ENCODE measurements at regions not wholly inside any gene's neighbourhood (a gene's known extent, or its start where the extent isn't known, plus 50 kb on each side); places are given as distances from the start of the nearest gene placed in this dataset.

DNA sequence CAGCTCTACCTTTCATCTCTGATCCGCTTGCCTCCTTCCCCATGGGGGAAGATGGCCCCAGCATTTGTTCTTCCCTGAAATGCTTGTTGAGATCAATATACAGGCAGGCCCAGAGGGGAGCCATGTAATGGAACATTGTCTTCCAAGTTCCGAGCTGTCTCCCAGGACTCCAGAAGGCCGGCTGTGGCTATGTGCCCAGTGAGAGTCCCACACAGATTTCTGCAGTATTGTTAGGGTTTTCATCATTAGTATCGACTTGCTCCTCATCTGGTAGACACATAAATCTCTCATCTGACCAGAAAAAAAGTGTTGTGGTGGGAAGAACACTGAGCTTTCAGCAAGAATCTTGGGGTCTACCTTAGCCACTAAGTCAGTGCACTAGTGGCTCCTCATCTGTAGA is 163.4 kb downstream of the TRIM29 start:
- intact Hi-C loops (cut with DNase I), result no loop called here
- H3K4me1 ChIP-seq, result peaks cover 0 to 15% (median 0%) of the 10 kb centered on the region in 12 donors
- DNase-seq (peak in 1 of 5 donors; percentile 48), ATAC-seq (peak in 1 of 4 donors; percentile 51)
- H3K27ac ChIP-seq, result peak overlapping the region in 1 of 12 donors; percentile 30
- no peaks in the 10 kb centered on the region for H3K36me3 ChIP-seq
- no peak overlapping the region for H3K4me3 ChIP-seq
- H3K9me3 ChIP-seq, result no peaks in the 10 kb centered on the region
- TF ChIP-seq POLR2A (IDR thresholded peaks at IDR 0.05), result no peak
- TF ChIP-seq, protein P1, sequence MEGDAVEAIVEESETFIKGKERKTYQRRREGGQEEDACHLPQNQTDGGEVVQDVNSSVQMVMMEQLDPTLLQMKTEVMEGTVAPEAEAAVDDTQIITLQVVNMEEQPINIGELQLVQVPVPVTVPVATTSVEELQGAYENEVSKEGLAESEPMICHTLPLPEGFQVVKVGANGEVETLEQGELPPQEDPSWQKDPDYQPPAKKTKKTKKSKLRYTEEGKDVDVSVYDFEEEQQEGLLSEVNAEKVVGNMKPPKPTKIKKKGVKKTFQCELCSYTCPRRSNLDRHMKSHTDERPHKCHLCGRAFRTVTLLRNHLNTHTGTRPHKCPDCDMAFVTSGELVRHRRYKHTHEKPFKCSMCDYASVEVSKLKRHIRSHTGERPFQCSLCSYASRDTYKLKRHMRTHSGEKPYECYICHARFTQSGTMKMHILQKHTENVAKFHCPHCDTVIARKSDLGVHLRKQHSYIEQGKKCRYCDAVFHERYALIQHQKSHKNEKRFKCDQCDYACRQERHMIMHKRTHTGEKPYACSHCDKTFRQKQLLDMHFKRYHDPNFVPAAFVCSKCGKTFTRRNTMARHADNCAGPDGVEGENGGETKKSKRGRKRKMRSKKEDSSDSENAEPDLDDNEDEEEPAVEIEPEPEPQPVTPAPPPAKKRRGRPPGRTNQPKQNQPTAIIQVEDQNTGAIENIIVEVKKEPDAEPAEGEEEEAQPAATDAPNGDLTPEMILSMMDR (IDR thresholded peaks at IDR 0.05), result no peak
- peaks cover 0 to 22% (median 0%) of the 10 kb centered on the region in 9 donors for H3K27me3 ChIP-seq
- WGBS, 4 donors, result 67 to 76% (median 73%) methylated on average over 4 of the region's 4 CpGs

DNA sequence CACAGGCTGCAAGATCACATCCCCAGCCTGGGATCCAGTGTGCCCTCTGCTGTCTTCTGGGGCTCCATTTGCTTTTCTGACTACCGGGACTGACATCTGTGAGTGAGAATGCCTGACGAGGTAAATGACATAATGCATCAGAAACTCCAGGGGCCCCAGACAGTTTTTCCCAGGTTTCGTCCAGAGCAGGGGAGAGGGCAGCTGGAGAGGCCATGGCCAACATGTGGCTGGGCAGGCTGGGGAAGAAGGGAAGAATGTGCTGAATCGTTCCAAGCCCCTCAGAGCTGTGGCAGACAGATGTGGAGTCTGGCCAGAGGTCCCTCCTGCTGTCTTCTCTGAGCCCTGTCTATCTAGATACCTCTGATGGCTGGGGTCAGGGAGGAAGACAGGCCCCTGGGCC is 163.9 kb downstream of the TRIM29 start:
- ATAC-seq, result no peak
- no peaks in the 10 kb centered on the region for H3K9me3 ChIP-seq

GRCh38 chr11:119972281-119972680 is 165.6 kb downstream of the TRIM29 start:
- no peaks in the 10 kb centered on the region for H3K36me3 ChIP-seq
- ATAC-seq (no peak), DNase-seq (no peak)
- H3K27ac ChIP-seq, result no peak overlapping the region
- peaks cover 0 to 15% (median 0%) of the 10 kb centered on the region in 12 donors for H3K4me1 ChIP-seq
- WGBS, 4 donors, result 81 to 97% (median 90%) methylated on average over 2 of the region's 2 CpGs
- peaks cover 0 to 12% (median 0%) of the 10 kb centered on the region in 9 donors for H3K27me3 ChIP-seq
- no peaks in the 10 kb centered on the region for H3K9me3 ChIP-seq
- intact Hi-C loops (cut with DNase I), result no loop called here
- no peak overlapping the region for H3K4me3 ChIP-seq
- no peak for TF ChIP-seq POLR2A (IDR thresholded peaks at IDR 0.05)

More for the DNA sequence above, 163.9 kb downstream of the TRIM29 start:
- Histone ChIP-seq H3K27me3 (peaks cover 0 to 22% (median 0%) of the 10 kb centered on the region in 9 donors), H3K36me3 (no peaks in the 10 kb centered on the region), H3K27ac (no peak overlapping the region), H3K4me1 (peaks cover 0 to 15% (median 0%) of the 10 kb centered on the region in 12 donors), H3K4me3 (no peak overlapping the region)
- DNase-seq, result no peak
- TF ChIP-seq, protein P1 (IDR thresholded peaks at IDR 0.05), result no peak
- no peak for TF ChIP-seq POLR2A (IDR thresholded peaks at IDR 0.05)
- intact Hi-C loops (cut with DNase I), result no loop called here
- 53 to 68% (median 64%) methylated on average over 4 of the region's 4 CpGs for WGBS, 4 donors

DNA sequence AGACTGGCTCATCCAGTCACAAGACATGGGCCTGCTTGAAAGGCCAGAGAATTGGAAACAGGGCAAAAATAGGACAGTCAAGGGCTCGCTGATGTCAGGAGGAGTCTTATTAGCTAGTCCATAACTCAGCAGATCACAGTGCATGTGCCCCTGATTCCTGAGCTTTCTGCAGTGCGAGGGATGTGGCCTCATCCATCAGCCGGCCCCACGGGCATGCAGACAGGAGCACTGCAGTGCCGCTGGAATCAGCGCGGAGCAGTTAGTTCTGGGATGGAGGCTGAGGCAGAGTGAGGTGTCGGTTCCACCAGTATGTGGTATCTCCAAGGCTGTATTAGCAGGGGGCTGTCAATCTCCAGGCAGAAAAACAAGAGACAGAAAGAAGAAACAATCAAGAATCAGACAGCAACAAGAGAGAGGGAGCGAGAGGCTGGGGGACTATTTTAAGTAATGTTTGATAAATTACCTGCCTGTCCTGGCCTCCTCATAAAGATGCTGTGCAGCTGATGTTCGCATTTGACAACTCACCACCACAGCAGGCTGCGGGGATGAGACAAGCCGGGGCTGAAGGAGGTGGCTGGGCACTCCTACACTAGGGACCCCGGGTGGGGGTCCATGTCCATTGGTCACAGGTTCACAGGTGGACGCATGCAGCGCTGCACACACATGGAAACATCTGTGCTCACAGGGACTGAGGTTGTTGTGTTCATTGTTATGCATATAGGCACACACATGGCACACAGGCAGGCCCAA is 167.2 kb downstream of the TRIM29 start:
- no peaks in the 10 kb centered on the region for H3K9me3 ChIP-seq
- TF ChIP-seq POLR2A (IDR thresholded peaks at IDR 0.05), result no peak
- TF ChIP-seq, protein P1 (IDR thresholded peaks at IDR 0.05), result no peak
- no peak overlapping the region for H3K27ac ChIP-seq
- peaks cover 0 to 12% (median 0%) of the 10 kb centered on the region in 12 donors for H3K4me1 ChIP-seq
- DNase-seq, result no peak
- intact Hi-C loops (cut with DNase I), result no loop called here
- peaks cover 0 to 8% (median 0%) of the 10 kb centered on the region in 9 donors for H3K27me3 ChIP-seq
- no peak overlapping the region for H3K4me3 ChIP-seq
- no peak for ATAC-seq
- H3K36me3 ChIP-seq, result no peaks in the 10 kb centered on the region
- WGBS, 4 donors, result 79 to 85% (median 80%) methylated on average over 15 of the region's 15 CpGs
